Trophoblast cell (in vitro differentiated cells and primary cell): ENCODE measurements at regions not wholly inside any gene's neighbourhood (a gene's known extent, or its start where the extent isn't known, plus 50 kb on each side); places are given as distances from the start of the nearest gene placed in this dataset.

Experiments
- DNase-seq, 2 donors: peaks; one replicate each; pipeline ENCODE4 v3.0.0-alpha.2; 2016
- H2AFZ ChIP-seq: 2 replicates; pipeline ENCODE4 v1.6.1; 2013; ENCODE audit warnings: low read length, moderate library complexity, mild to moderate bottlenecking; ENCODE audit not compliant: insufficient read depth, poor library complexity
- H2AK5ac ChIP-seq: 2 replicates; pipeline ENCODE4 v1.6.1; 2013; ENCODE audit warnings: mild to moderate bottlenecking, low read length
- H2BK120ac ChIP-seq: 2 replicates; pipeline ENCODE4 v1.6.1; 2013; ENCODE audit warnings: low read length, mild to moderate bottlenecking, moderate library complexity; ENCODE audit not compliant: insufficient read depth, poor library complexity
- H2BK12ac ChIP-seq: 2 replicates; pipeline ENCODE4 v1.6.1; 2013; ENCODE audit warnings: mild to moderate bottlenecking, low read length, moderate library complexity
- H2BK5ac ChIP-seq: 2 replicates; pipeline ENCODE4 v1.6.1; 2013; ENCODE audit warnings: low read length, low read depth, moderate library complexity, mild to moderate bottlenecking; ENCODE audit not compliant: poor library complexity
- H3K14ac ChIP-seq: 2 replicates; pipeline ENCODE4 v1.6.1; 2013; ENCODE audit warnings: mild to moderate bottlenecking, low read length
- H3K18ac ChIP-seq: 2 replicates; pipeline ENCODE4 v1.6.1; 2013; ENCODE audit warnings: mild to moderate bottlenecking, low read length
- H3K23ac ChIP-seq: 2 replicates; pipeline ENCODE4 v1.6.1; 2013; ENCODE audit warnings: low read length
- H3K27ac ChIP-seq: 2 replicates; pipeline ENCODE4 v1.5.1; 2013; ENCODE audit warnings: low read depth, mild to moderate bottlenecking, inconsistent platforms, low read length, moderate library complexity
- H3K27me3 ChIP-seq: 2 replicates; pipeline ENCODE4 v1.6.1; 2013; ENCODE audit warnings: inconsistent platforms, mild to moderate bottlenecking, low read length, moderate library complexity; ENCODE audit not compliant: insufficient read depth
- H3K36me3 ChIP-seq, 2 experiments: 1 replicate in 1 of 2; 2 replicates in 1 of 2; pipeline ENCODE4 v1.6.1; 2013; ENCODE audit warnings: low read length in 2 of 2, mild to moderate bottlenecking in 2 of 2, moderate library complexity in 1 of 2; ENCODE audit not compliant: insufficient read depth in 2 of 2, control insufficient read depth in 1 of 2
- H3K4ac ChIP-seq: 2 replicates; pipeline ENCODE4 v1.6.1; 2013; ENCODE audit warnings: low read depth, mild to moderate bottlenecking, low read length, moderate library complexity
- H3K4me1 ChIP-seq, 2 experiments: 1 replicate in 1 of 2; 2 replicates in 1 of 2; pipeline ENCODE4 v1.6.1; 2013; ENCODE audit warnings: low read length in 2 of 2, mild to moderate bottlenecking in 2 of 2, moderate library complexity in 1 of 2; ENCODE audit not compliant: insufficient read depth in 2 of 2, control insufficient read depth in 1 of 2
- H3K4me2 ChIP-seq: 2 replicates; pipeline ENCODE4 v1.6.1; 2013; ENCODE audit warnings: inconsistent platforms, mild to moderate bottlenecking, low read length, moderate library complexity
- H3K4me3 ChIP-seq: 2 replicates; pipeline ENCODE4 v1.5.1; 2013; ENCODE audit warnings: mild to moderate bottlenecking, low read depth, low read length, inconsistent platforms
- H3K79me1 ChIP-seq: one replicate; pipeline ENCODE4 v1.6.1; 2013; ENCODE audit warnings: low read length
- H3K79me2 ChIP-seq: 2 replicates; pipeline ENCODE4 v1.6.1; 2013; ENCODE audit warnings: low read length, mild to moderate bottlenecking; ENCODE audit not compliant: control insufficient read depth, insufficient read depth, poor library complexity
- H3K9ac ChIP-seq: 2 replicates; pipeline ENCODE4 v1.6.1; 2013; ENCODE audit warnings: mild to moderate bottlenecking, low read length
- H3K9me3 ChIP-seq: 2 replicates; pipeline ENCODE4 v1.6.1; 2013; ENCODE audit warnings: low read depth, mild to moderate bottlenecking, control low read depth, inconsistent platforms, low read length; ENCODE audit not compliant: insufficient read depth
- H4K12ac ChIP-seq: 2 replicates; pipeline ENCODE4 v1.6.1; 2013; ENCODE audit warnings: low read depth, mild to moderate bottlenecking, low read length, moderate library complexity
- H4K8ac ChIP-seq: 2 replicates; pipeline ENCODE4 v1.6.1; 2013; ENCODE audit warnings: low read depth, mild to moderate bottlenecking, low read length, moderate library complexity
- H4K91ac ChIP-seq: one replicate; pipeline ENCODE4 v1.6.1; 2013; ENCODE audit warnings: low read depth, mild to moderate bottlenecking, low read length, moderate library complexity
- WGBS: extraction: QIAGEN DNeasy Blood & Tissue Kit; methylation state at CpG from one replicate; pipeline ENCODE4 v1.1.7; 2013; ENCODE audit warnings: missing lambda C conversion rate; ENCODE audit not compliant: insufficient read length, insufficient coverage; ENCODE audit errors: extremely low coverage; 5-methylcytosine and 5-hydroxymethylcytosine counted together

DNA sequence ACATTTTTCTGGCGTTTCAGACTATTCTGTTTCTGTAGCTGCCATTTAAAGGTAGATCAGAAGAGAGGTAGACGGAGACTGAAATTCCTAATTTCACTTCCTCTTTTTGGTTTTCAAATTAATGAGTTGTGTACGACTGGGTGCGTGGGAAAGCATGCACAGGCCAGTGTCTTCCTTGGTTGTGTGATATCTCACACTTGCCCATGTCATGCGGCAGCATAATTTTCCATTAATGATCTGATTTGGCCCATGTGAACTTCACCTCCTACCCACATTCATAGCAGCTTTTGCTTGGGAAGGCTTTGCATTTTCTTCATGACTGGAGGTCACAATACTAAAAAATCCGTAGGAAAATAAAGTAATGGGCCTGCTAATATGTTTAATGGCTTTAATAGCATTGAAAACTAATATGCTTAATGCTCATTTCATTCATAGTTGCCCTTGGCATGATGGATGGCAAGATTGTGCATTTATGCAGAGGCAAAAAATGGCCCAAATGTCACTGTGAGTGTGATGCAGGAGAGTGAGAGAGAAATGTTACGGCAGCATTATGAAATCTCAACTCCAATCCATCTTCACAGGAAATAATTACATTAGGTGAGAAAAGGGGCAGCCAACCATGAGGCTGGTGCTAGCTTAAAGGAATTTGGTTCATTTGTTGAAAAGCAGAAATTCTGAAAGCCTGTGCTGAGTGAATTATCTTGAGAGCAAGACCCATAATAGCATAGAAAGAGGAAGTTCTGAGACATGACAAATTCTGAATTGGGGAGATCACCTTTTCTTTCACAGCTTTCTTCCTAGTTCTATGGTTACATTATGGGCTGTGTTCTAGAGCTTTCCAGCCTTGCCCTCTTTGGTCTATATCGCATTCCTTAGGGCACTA, 69.0 kb upstream of the UST start:
- no peak overlapping the region for H3K4ac ChIP-seq
- peaks cover 2% of the 10 kb centered on the region for H3K9me3 ChIP-seq
- H2BK5ac ChIP-seq: no peak overlapping the region
- H3K36me3 ChIP-seq: no peaks in the 10 kb centered on the region
- no peak overlapping the region for H3K4me3 ChIP-seq
- no peaks in the 10 kb centered on the region for H3K27me3 ChIP-seq
- no peak overlapping the region for H2AFZ ChIP-seq
- no peak overlapping the region for H3K27ac ChIP-seq
- H3K14ac ChIP-seq: no peak overlapping the region
- H3K18ac ChIP-seq: no peak overlapping the region
- H2BK12ac ChIP-seq: no peak overlapping the region
- no peaks in the 10 kb centered on the region for H3K79me1 ChIP-seq
- WGBS: no CpG with 5 or more reads among the region's 8 CpGs
- H3K4me1 ChIP-seq: no peaks in the 10 kb centered on the region
- H3K9ac ChIP-seq: no peak overlapping the region
- H3K79me2 ChIP-seq: no peaks in the 10 kb centered on the region
- no peak overlapping the region for H3K4me2 ChIP-seq
- H2BK120ac ChIP-seq: no peak overlapping the region
- H4K91ac ChIP-seq: no peak overlapping the region
- no peak overlapping the region for H4K8ac ChIP-seq
- no peak overlapping the region for H3K23ac ChIP-seq
- H2AK5ac ChIP-seq: no peak overlapping the region
- DNase-seq: no peak
- H4K12ac ChIP-seq: no peak overlapping the region

DNA sequence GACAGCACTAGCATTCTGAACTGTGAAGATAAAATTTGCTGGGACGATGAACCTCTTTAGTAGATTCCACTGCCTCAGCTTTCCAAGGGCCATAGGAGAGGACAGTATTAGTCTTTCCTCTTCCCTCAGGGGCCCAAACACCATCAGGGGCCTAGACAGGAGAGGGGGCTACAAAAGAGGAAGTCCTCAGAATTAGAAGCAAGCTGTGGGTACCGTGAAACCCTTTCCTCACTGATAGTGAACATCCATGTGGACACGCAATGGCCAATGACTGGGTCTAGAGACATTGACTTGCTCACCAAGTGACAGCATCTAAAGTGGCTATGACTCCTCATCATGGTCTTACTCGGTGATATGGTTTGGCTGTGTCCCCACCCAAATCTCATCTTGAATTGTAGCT, 68.1 kb upstream of the UST start:
- Histone ChIP-seq H3K4ac (no peak overlapping the region), H2BK5ac (no peak overlapping the region), H2AK5ac (no peak overlapping the region), H4K8ac (no peak overlapping the region), H3K79me2 (no peaks in the 10 kb centered on the region), H3K4me1 (no peaks in the 10 kb centered on the region), H3K4me3 (no peak overlapping the region), H4K12ac (no peak overlapping the region), H3K9me3 (peaks cover 5% of the 10 kb centered on the region), H3K4me2 (no peak overlapping the region), H4K91ac (no peak overlapping the region), H3K9ac (no peak overlapping the region), H3K27me3 (no peaks in the 10 kb centered on the region), H3K23ac (no peak overlapping the region), H2BK120ac (no peak overlapping the region), H2BK12ac (no peak overlapping the region), H3K79me1 (no peaks in the 10 kb centered on the region), H3K36me3 (no peaks in the 10 kb centered on the region), H2AFZ (no peak overlapping the region), H3K18ac (no peak overlapping the region), H3K14ac (no peak overlapping the region), H3K27ac (no peak overlapping the region)
- no peak for DNase-seq
- no CpG with 5 or more reads among the region's 4 CpGs for WGBS

DNA sequence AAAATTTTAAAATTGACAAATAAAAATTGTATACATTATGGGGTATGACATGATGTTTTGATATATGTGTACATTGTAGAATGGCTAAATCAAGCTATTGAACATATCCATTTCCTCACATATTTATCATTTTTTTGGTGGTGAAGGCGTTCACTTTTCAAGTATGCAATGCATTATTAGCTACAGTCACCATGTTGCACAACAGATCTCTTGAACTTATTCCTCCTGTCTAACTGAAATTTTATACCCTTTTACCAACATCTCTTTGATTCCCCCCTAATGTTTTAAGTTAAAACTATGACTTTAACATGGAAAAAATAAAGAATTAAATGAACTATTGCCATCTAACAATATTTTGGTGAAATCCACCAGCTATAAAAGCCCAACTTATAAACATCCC, 65.2 kb upstream of the UST start:
- no CpG with 5 or more reads among the region's 1 CpG for WGBS
- no peak overlapping the region for H3K4me2 ChIP-seq
- DNase-seq: no peak

DNA sequence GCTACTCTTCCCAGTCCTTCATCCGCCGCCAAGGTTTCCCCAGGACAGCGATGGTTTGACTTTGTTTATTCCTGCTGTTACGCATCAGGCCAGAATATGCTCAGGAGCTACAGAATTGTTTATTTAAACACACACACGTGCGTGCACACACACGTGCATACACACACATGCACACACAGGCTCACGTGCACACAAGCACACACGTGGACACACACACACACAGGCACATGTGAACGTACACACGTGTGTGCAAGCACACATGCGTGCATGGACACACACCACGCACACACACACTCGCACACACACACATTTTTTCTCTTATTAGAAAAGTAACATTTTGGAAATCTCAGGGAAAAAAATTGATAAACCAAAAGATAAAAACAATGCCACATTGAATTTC, 64.6 kb upstream of the UST start:
- H4K12ac ChIP-seq: no peak overlapping the region
- no peak overlapping the region for H3K4ac ChIP-seq
- no peaks in the 10 kb centered on the region for H3K27me3 ChIP-seq
- no peak overlapping the region for H3K4me2 ChIP-seq
- peak overlapping the region; percentile 60 for H3K4me3 ChIP-seq
- H2AFZ ChIP-seq: no peak overlapping the region
- peaks cover 0 to 3% of the 10 kb centered on the region in 2 experiments for H3K4me1 ChIP-seq
- H2BK5ac ChIP-seq: no peak overlapping the region
- peak overlapping the region; percentile 71 for H3K23ac ChIP-seq
- H2BK12ac ChIP-seq: no peak overlapping the region
- no peaks in the 10 kb centered on the region for H3K36me3 ChIP-seq
- H3K79me2 ChIP-seq: no peaks in the 10 kb centered on the region
- no peak overlapping the region for H4K8ac ChIP-seq
- no peak for DNase-seq
- H2AK5ac ChIP-seq: no peak overlapping the region
- no peaks in the 10 kb centered on the region for H3K79me1 ChIP-seq
- no peak overlapping the region for H3K27ac ChIP-seq
- no peak overlapping the region for H3K14ac ChIP-seq
- no peak overlapping the region for H3K18ac ChIP-seq
- peaks cover 7% of the 10 kb centered on the region for H3K9me3 ChIP-seq
- no peak overlapping the region for H3K9ac ChIP-seq
- WGBS: no CpG with 5 or more reads among the region's 14 CpGs
- no peak overlapping the region for H2BK120ac ChIP-seq
- H4K91ac ChIP-seq: no peak overlapping the region

More for the DNA sequence above, 65.2 kb upstream of the UST start:
- Histone ChIP-seq H3K36me3 (no peaks in the 10 kb centered on the region), H2BK12ac (no peak overlapping the region), H2BK5ac (no peak overlapping the region), H4K8ac (no peak overlapping the region), H3K9me3 (peaks cover 7% of the 10 kb centered on the region), H3K79me1 (no peaks in the 10 kb centered on the region), H2BK120ac (no peak overlapping the region), H4K91ac (no peak overlapping the region), H3K27ac (no peak overlapping the region), H3K9ac (no peak overlapping the region), H2AFZ (no peak overlapping the region), H3K4me1 (peaks cover 0 to 3% of the 10 kb centered on the region in 2 experiments), H3K14ac (no peak overlapping the region), H4K12ac (no peak overlapping the region), H3K27me3 (no peaks in the 10 kb centered on the region), H3K4me3 (no peak overlapping the region), H3K4ac (no peak overlapping the region), H3K79me2 (no peaks in the 10 kb centered on the region), H3K23ac (no peak overlapping the region), H2AK5ac (no peak overlapping the region), H3K18ac (no peak overlapping the region)
